Muscle layer of colon (tissue), 2 donors: ENCODE measurements at regions not wholly inside any gene's neighbourhood (a gene's known extent, or its start where the extent isn't known, plus 50 kb on each side); places are given as distances from the start of the nearest gene placed in this dataset.
"Not testable (repeated sequence)": the region's sequence is repeated elsewhere in the genome, so short reads cannot be mapped to it uniquely, and the experiment has no call there.

Source experiments
- H3K27ac ChIP-seq: one replicate; pipeline ENCODE4 v1.7.0; 2013; ENCODE audit warnings: low read depth, mild to moderate bottlenecking, low read length, moderate library complexity
- H3K27me3 ChIP-seq, 2 donors: one replicate each; pipeline ENCODE4 v1.7.0; 2013; ENCODE audit warnings: low read length in 2 of 2, mild to moderate bottlenecking in 2 of 2; ENCODE audit not compliant: insufficient read depth in 2 of 2, control insufficient read depth in 1 of 2
- H3K36me3 ChIP-seq: one replicate; pipeline ENCODE4 v1.7.0; 2013; ENCODE audit warnings: mild to moderate bottlenecking, low read length; ENCODE audit not compliant: insufficient read depth
- H3K4me1 ChIP-seq: one replicate; pipeline ENCODE4 v1.7.0; 2013; ENCODE audit warnings: mild to moderate bottlenecking, low read length; ENCODE audit not compliant: insufficient read depth
- H3K4me3 ChIP-seq, 2 donors: one replicate each; pipeline ENCODE4 v1.7.0; 2013; ENCODE audit warnings: low read length in 2 of 2, low read depth in 1 of 2, mild to moderate bottlenecking in 1 of 2, moderate library complexity in 1 of 2
- H3K9ac ChIP-seq: one replicate; pipeline ENCODE4 v1.7.0; 2013; ENCODE audit warnings: low read length
- H3K9me3 ChIP-seq: one replicate; pipeline ENCODE4 v1.7.0; 2013; ENCODE audit warnings: mild to moderate bottlenecking, low read length
- donor health status: abdominal sarcoma.
- donor health status: Adenocarcinoma of cecum.

DNA sequence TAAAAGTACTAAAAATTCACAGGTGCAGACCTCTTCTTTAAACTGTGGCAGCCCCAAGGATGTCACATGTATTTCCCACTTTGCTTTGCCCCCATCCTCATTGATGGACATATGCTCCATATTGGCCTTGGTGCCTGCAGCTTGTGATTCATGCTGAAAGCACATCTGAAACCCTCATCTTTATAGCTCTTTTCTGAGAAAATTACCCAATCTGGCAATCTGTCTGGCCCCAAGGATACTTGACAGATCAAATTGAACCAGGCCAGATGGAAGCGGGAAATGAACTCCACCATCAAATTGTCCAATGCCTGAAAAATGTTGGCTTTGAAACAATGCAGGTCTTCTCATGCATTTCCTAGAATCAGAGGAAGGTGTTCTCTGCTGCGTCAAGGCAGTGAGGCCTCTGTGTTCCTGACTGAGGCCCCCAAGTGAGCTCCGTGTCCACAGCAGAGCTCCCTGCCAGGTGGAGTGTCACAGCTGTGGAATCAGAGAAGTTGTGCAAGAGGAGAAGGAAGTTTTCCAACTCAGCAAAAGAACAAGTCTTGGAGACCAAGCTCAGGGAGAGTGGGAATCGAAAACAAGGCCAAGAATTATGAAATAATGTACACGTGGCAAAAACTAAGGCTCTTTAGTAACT is 323.7 kb downstream of the PLPP3 start:
- Histone ChIP-seq H3K27me3 (no peaks in the 10 kb centered on the region), H3K9ac (no peak overlapping the region), H3K9me3 (no peaks in the 10 kb centered on the region), H3K36me3 (no peaks in the 10 kb centered on the region), H3K4me1 (peaks cover 20% of the 10 kb centered on the region), H3K4me3 (no peak overlapping the region), H3K27ac (no peak overlapping the region)

DNA sequence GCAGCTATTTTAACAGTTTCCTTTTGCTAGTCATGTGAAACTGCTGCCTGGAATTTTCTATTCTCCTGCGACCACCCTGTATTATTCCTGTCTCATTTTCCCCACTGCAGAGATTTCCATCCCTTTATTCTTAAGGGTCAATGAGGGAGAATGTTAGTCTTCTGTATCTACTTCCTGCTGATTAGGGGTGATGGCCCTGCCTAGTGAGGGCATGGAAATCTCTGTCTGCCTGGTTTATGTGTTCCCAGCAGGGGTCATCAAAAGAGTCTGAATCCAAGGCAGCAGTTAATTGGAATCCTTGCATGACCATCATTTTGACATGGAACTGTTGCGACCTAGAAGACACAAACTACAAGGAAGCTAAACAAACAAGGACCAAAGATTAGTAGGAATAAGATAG is 325.2 kb downstream of the PLPP3 start:
- Histone ChIP-seq H3K27me3 (no peaks in the 10 kb centered on the region), H3K4me1 (peaks cover 24% of the 10 kb centered on the region), H3K27ac (no peak overlapping the region), H3K4me3 (no peak overlapping the region), H3K9me3 (no peaks in the 10 kb centered on the region), H3K36me3 (no peaks in the 10 kb centered on the region), H3K9ac (no peak overlapping the region)

- Histone ChIP-seq H3K36me3 (no peaks in the 10 kb centered on the region), H3K9ac (no peak overlapping the region), H3K4me3 (no peak overlapping the region), H3K27me3 (no peaks in the 10 kb centered on the region), H3K27ac (no peak overlapping the region), H3K4me1 (peaks cover 11% of the 10 kb centered on the region), H3K9me3 (no peaks in the 10 kb centered on the region)
Observed at GRCh38 chr1:56250809-56251208, 328.6 kb downstream of the PLPP3 start.

- Histone ChIP-seq H3K9me3 (no peaks in the 10 kb centered on the region), H3K27me3 (no peaks in the 10 kb centered on the region), H3K4me1 (peaks cover 4% of the 10 kb centered on the region), H3K27ac (no peak overlapping the region), H3K4me3 (no peak overlapping the region), H3K9ac (no peak overlapping the region), H3K36me3 (no peaks in the 10 kb centered on the region)
Observed at GRCh38 chr1:56249234-56249633, 330.1 kb downstream of the PLPP3 start.

GRCh38 chr1:56248138-56248537 is 331.2 kb downstream of the PLPP3 start:
- Histone ChIP-seq H3K27ac (no peak overlapping the region), H3K4me3 (no peak overlapping the region), H3K36me3 (no peaks in the 10 kb centered on the region), H3K4me1 (peaks cover 4% of the 10 kb centered on the region), H3K9me3 (no peaks in the 10 kb centered on the region), H3K9ac (no peak overlapping the region), H3K27me3 (no peaks in the 10 kb centered on the region)

DNA sequence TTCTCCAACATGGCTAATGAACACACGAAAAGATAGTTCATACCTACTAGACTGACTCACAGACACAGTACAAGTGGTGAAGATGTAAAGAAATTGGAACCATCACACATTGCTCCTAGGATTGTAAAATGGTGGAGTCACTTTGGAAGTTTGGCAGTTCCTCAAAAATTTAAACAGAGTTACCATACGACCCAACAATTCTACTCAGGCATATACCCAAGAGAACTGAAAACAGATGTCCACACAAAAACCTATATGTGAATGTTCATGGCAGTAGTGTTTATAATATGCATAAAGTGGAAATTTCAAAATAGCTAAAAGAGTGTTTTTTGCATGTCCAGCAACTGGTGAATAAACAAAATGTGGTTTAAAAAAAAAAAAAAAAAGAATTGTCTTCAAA is 332.6 kb downstream of the PLPP3 start:
- not testable (repeated sequence) for H3K4me3 ChIP-seq, H3K27me3 ChIP-seq, H3K36me3 ChIP-seq, H3K9ac ChIP-seq, H3K9me3 ChIP-seq, H3K4me1 ChIP-seq, H3K27ac ChIP-seq

- Histone ChIP-seq H3K36me3 (no peaks in the 10 kb centered on the region), H3K4me3 (no peak overlapping the region), H3K27ac (no peak overlapping the region), H3K9ac (no peak overlapping the region), H3K4me1 (no peaks in the 10 kb centered on the region), H3K9me3 (no peaks in the 10 kb centered on the region), H3K27me3 (no peaks in the 10 kb centered on the region)
Observed at GRCh38 chr1:56240400-56240799, 339.0 kb downstream of the PLPP3 start.

GRCh38 chr1:56237491-56238064 is 341.8 kb downstream of the PLPP3 start:
- Histone ChIP-seq H3K27ac (no peak overlapping the region), H3K36me3 (no peaks in the 10 kb centered on the region), H3K27me3 (no peaks in the 10 kb centered on the region), H3K9me3 (no peaks in the 10 kb centered on the region), H3K4me3 (no peak overlapping the region), H3K9ac (no peak overlapping the region), H3K4me1 (no peaks in the 10 kb centered on the region)

DNA sequence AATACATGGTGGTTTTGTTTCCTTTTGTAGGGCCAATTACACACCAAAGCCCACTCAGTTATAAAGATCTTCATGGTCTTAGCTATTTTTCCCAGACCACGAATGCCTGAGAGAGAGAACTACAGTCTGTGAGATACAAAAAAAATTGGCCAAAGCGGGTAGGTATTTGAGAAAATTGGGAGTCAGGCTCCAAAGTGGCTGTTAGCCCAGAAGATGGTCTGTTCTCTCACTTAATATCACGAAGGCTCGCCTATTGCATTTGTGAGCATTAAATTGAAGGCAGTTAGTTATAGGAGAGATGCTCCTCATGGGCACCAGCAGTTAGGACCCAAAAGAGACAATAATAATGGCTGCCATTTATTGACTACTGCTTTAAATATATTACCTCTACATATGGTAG is 342.7 kb downstream of the PLPP3 start:
- Histone ChIP-seq H3K4me3 (no peak overlapping the region), H3K27ac (no peak overlapping the region), H3K27me3 (no peaks in the 10 kb centered on the region), H3K9me3 (no peaks in the 10 kb centered on the region), H3K9ac (no peak overlapping the region), H3K4me1 (no peaks in the 10 kb centered on the region), H3K36me3 (no peaks in the 10 kb centered on the region)

DNA sequence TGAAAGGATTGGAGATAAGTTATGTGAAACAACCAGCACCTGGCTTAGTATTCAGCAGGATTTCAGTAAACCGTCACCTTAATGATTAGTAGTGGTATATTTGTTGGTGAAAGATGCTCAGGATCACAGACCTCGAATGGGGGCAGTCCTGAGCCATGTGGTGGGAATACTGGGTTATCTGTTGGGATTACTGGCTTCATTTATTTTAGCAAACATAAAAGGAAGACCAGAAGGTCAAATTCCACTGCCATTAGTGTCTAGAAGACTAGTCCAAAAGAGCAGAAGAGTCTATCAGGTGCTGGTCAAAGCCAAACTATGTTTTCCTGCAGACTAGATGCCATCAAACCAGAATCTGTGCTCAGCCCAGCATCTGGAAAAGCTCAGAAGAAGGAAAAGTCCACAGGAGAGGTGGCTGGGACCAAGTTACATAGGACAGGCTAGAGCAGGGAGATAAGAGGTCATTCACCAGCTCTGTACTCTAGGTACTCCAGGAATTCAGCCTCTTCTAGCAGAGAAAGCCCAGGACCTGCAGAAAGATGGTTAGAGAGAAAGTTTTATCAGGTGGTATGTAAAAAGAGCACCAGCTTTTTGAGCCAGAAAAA is 343.4 kb downstream of the PLPP3 start:
- no peaks in the 10 kb centered on the region for H3K27me3 ChIP-seq
- no peak overlapping the region for H3K27ac ChIP-seq
- no peak overlapping the region for H3K4me3 ChIP-seq
- H3K4me1 ChIP-seq: no peaks in the 10 kb centered on the region
- no peaks in the 10 kb centered on the region for H3K36me3 ChIP-seq
- no peak overlapping the region for H3K9ac ChIP-seq
- no peaks in the 10 kb centered on the region for H3K9me3 ChIP-seq

- Histone ChIP-seq H3K9ac (no peak overlapping the region), H3K4me1 (peaks cover 5% of the 10 kb centered on the region), H3K36me3 (no peaks in the 10 kb centered on the region), H3K4me3 (no peak overlapping the region), H3K27ac (no peak overlapping the region), H3K9me3 (no peaks in the 10 kb centered on the region), H3K27me3 (no peaks in the 10 kb centered on the region)
Observed at GRCh38 chr1:56229186-56229585, 350.2 kb downstream of the PLPP3 start.

GRCh38 chr1:56227886-56228285 is 351.5 kb downstream of the PLPP3 start:
- Histone ChIP-seq H3K27ac (no peak overlapping the region), H3K36me3 (no peaks in the 10 kb centered on the region), H3K4me1 (peaks cover 5% of the 10 kb centered on the region)

More at GRCh38 chr1:56227886-56228285, 351.5 kb downstream of the PLPP3 start:
- H3K27me3 ChIP-seq: no peaks in the 10 kb centered on the region
- no peak overlapping the region for H3K4me3 ChIP-seq
- H3K9me3 ChIP-seq: no peaks in the 10 kb centered on the region
- H3K9ac ChIP-seq: no peak overlapping the region
